Panc1 (cell line): ENCODE measurements at regions not wholly inside any gene's neighbourhood (a gene's known extent, or its start where the extent isn't known, plus 50 kb on each side); places are given as distances from the start of the nearest gene placed in this dataset.

Experiments used
- ATAC-seq: fragments of 200-7000 bp; cut with Tn5 transposase; 2 replicates; pipeline ENCODE4 v1.9.1; 2020; ENCODE audit warnings: mild to moderate bottlenecking, moderate library complexity
- BruUV-seq: library from RNA; stranded (reverse); fragments of 400-500 nt; replicated peaks from 2 replicates; lab custom pipeline; 2021; lab: Mats Ljungman, UMichigan
- CTCF ChIA-PET: fragments of 300-600 bp; sonication (Branson Sonifier 250); formaldehyde crosslinking; loops from one replicate; lab custom pipeline; 2022; ENCODE audit warnings: antibody characterized with exemption; lab: Charles Lee
- POLR2A ChIA-PET: fragments of 300-600 bp; sonication (Branson Sonifier 250); formaldehyde crosslinking; loops from one replicate; lab custom pipeline; 2022; ENCODE audit warnings: antibody characterized with exemption; lab: Charles Lee
- DNase-seq: peaks from one replicate; pipeline ENCODE4 v3.0.0-alpha.2; 2010; ENCODE audit warnings: low read depth, low spot score
- H3K27ac ChIP-seq: 2 replicates; pipeline ENCODE4 v1.5.1; 2011; ENCODE audit warnings: mild to moderate bottlenecking, low read length, inconsistent platforms
- H3K27me3 ChIP-seq: fragments of 200-500 bp; sonication (Bioruptor generic); 2 replicates; pipeline ENCODE4 v1.6.0; 2014; ENCODE audit warnings: low read length, inconsistent platforms; ENCODE audit not compliant: control insufficient read depth, insufficient read depth
- H3K36me3 ChIP-seq: fragments of 200-500 bp; sonication (Bioruptor generic); 2 replicates; pipeline ENCODE4 v1.5.1; 2014; ENCODE audit warnings: inconsistent platforms, mild to moderate bottlenecking, low read length, moderate library complexity; ENCODE audit not compliant: control insufficient read depth, insufficient read depth
- H3K4me1 ChIP-seq: 2 replicates; pipeline ENCODE4 v1.5.1; 2011; ENCODE audit warnings: inconsistent platforms, mild to moderate bottlenecking, low read length, moderate library complexity; ENCODE audit not compliant: control insufficient read depth, insufficient read depth
- H3K4me3 ChIP-seq, 2 experiments: 2 replicates each; pipeline ENCODE4 v1.5.1; 2011 to 2012; ENCODE audit warnings: low read depth in 2 of 2, low read length in 2 of 2, mild to moderate bottlenecking in 2 of 2, inconsistent platforms in 1 of 2, moderate library complexity in 1 of 2
- H3K9me3 ChIP-seq: fragments of 200-500 bp; sonication (Bioruptor generic); 2 replicates; pipeline ENCODE4 v1.5.1; 2014; ENCODE audit warnings: low read depth, mild to moderate bottlenecking, inconsistent platforms, low read length, moderate library complexity; ENCODE audit not compliant: control insufficient read depth, insufficient read depth
- POLR2AphosphoS5 ChIP-seq: IDR thresholded peaks from 2 replicates; pipeline ENCODE4 v1.6.1; 2012; ENCODE audit warnings: mild to moderate bottlenecking, low read depth, low read length, moderate library complexity
- SIN3A ChIP-seq: IDR thresholded peaks from 2 replicates; pipeline ENCODE4 v1.6.1; 2012; ENCODE audit warnings: low read depth, mild to moderate bottlenecking, low read length, moderate library complexity, borderline replicate concordance; ENCODE audit not compliant: insufficient read depth
- TCF7L2 ChIP-seq: IDR thresholded peaks from 2 replicates; pipeline ENCODE4 v1.6.1; 2011; ENCODE audit warnings: mild to moderate bottlenecking, low read depth, low read length, inconsistent platforms
- in situ Hi-C: cut with HindIII; loops from 2 replicates; pipeline ENCODE4 v1.10.0; 2016; ENCODE audit warnings: low sequenced_read_pairs, low pct_unique_long_range_greater_than_20kb
- intact Hi-C: fragments of 100-400 bp; cut with micrococcal nuclease; formaldehyde crosslinking; loops from one replicate; pipeline ENCODE4 v1.10.0; 2022; ENCODE audit not compliant: unreplicated experiment
- TF ChIP-seq, protein P1 (sequence below), 2 experiments: IDR thresholded peaks; 2 replicates each; pipeline ENCODE4 v1.6.1; 2011 to 2012; ENCODE audit warnings: low read depth in 2 of 2, control low read depth in 1 of 2, low read length in 1 of 2, mild to moderate bottlenecking in 1 of 2, moderate library complexity in 1 of 2; ENCODE audit not compliant: insufficient read depth in 1 of 2
- TF ChIP-seq, protein P2 (sequence below): fragments of 450-650 bp; IDR thresholded peaks from 2 replicates; pipeline ENCODE4 v1.5.1; 2017; ENCODE audit warnings: mild to moderate bottlenecking

DNA sequence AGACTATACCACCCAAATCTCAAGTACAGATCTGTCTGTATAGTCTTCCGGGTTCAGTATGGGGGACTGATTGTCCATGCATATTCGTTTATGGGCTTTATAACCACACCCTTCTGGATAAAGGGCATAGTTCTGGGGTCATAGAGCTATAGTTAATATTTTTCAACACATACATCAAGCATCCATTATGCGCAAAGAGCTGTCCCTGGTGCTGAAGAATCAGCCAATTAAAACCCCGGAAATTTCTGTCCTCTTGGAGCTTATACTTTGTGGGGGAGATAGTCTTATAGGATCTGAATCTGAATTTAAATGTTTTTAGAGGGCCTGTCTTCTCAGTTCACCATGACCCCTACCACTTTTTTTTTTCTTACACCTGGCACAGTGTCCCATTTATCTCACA, 256.7 kb downstream of the SUDS3 start:
- Histone ChIP-seq H3K9me3 (no peaks in the 10 kb centered on the region), H3K27me3 (no peaks in the 10 kb centered on the region), H3K4me3 (no peak overlapping the region), H3K4me1 (no peaks in the 10 kb centered on the region), H3K27ac (no peak overlapping the region), H3K36me3 (no peaks in the 10 kb centered on the region)
- no TSS peak for BruUV-seq
- DNase-seq, result no peak
- ATAC-seq, result no peak
- in situ Hi-C loops, result no loop called here
- intact Hi-C loops, result no loop called here
- ChIA-PET POLR2A (no interaction called here), CTCF (no interaction called here)
- TF ChIP-seq, protein P1, sequence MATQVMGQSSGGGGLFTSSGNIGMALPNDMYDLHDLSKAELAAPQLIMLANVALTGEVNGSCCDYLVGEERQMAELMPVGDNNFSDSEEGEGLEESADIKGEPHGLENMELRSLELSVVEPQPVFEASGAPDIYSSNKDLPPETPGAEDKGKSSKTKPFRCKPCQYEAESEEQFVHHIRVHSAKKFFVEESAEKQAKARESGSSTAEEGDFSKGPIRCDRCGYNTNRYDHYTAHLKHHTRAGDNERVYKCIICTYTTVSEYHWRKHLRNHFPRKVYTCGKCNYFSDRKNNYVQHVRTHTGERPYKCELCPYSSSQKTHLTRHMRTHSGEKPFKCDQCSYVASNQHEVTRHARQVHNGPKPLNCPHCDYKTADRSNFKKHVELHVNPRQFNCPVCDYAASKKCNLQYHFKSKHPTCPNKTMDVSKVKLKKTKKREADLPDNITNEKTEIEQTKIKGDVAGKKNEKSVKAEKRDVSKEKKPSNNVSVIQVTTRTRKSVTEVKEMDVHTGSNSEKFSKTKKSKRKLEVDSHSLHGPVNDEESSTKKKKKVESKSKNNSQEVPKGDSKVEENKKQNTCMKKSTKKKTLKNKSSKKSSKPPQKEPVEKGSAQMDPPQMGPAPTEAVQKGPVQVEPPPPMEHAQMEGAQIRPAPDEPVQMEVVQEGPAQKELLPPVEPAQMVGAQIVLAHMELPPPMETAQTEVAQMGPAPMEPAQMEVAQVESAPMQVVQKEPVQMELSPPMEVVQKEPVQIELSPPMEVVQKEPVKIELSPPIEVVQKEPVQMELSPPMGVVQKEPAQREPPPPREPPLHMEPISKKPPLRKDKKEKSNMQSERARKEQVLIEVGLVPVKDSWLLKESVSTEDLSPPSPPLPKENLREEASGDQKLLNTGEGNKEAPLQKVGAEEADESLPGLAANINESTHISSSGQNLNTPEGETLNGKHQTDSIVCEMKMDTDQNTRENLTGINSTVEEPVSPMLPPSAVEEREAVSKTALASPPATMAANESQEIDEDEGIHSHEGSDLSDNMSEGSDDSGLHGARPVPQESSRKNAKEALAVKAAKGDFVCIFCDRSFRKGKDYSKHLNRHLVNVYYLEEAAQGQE (IDR thresholded peaks at IDR 0.05; ENCODE audit: insufficient read depth in 1 of 2, low read depth in 2 of 2, low read length in 1 of 2), result peak in 1 of 2 experiments; percentile 85; a peak in 2 of 4 replicates
- TF ChIP-seq, protein P2, sequence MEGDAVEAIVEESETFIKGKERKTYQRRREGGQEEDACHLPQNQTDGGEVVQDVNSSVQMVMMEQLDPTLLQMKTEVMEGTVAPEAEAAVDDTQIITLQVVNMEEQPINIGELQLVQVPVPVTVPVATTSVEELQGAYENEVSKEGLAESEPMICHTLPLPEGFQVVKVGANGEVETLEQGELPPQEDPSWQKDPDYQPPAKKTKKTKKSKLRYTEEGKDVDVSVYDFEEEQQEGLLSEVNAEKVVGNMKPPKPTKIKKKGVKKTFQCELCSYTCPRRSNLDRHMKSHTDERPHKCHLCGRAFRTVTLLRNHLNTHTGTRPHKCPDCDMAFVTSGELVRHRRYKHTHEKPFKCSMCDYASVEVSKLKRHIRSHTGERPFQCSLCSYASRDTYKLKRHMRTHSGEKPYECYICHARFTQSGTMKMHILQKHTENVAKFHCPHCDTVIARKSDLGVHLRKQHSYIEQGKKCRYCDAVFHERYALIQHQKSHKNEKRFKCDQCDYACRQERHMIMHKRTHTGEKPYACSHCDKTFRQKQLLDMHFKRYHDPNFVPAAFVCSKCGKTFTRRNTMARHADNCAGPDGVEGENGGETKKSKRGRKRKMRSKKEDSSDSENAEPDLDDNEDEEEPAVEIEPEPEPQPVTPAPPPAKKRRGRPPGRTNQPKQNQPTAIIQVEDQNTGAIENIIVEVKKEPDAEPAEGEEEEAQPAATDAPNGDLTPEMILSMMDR, result no peak

DNA sequence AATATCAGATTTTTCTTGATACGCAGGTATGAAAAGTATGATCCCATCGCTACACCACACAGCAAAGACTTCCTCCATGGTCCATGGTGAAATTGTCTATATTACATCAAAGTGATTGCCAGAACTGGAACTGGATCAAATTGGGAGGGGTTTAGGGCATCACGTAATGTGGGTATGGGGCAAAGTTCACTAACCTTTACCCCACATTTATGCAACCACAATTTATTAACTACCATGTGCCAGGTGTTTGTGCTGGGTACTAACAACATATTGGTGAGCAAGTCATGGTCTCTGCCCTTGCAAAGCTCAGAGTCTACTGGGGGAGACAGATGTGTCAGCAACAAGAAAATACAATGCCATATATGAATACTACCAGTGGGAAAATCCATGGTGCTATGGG, 258.9 kb downstream of the SUDS3 start:
- in situ Hi-C loops, result no loop called here
- no TSS peak for BruUV-seq
- TF ChIP-seq POLR2AphosphoS5, result no peak
- TF ChIP-seq SIN3A, result no peak
- TF ChIP-seq TCF7L2, result no peak
- TF ChIP-seq, protein P1 (IDR thresholded peaks at IDR 0.05; ENCODE audit: insufficient read depth in 1 of 2, low read depth in 2 of 2, low read length in 1 of 2), result no peak
- TF ChIP-seq, protein P2, result no peak
- no peak for ATAC-seq
- Histone ChIP-seq H3K27me3 (0 out of 2 replicates have a peak, but pooled peaks cover 2% of the 10 kb centered on the region), H3K27ac (no peak overlapping the region), H3K36me3 (no peaks in the 10 kb centered on the region), H3K9me3 (no peaks in the 10 kb centered on the region), H3K4me1 (no peaks in the 10 kb centered on the region), H3K4me3 (no peak overlapping the region)
- intact Hi-C loops, result no loop called here
- no peak for DNase-seq
- ChIA-PET POLR2A (no interaction called here), CTCF (no interaction called here)
